Adrenal gland (tissue), 5 donors: ENCODE measurements at regions not wholly inside any gene's neighbourhood (a gene's known extent, or its start where the extent isn't known, plus 50 kb on each side); places are given as distances from the start of the nearest gene placed in this dataset.

Source experiments
- POLR2A ChIP-seq, 2 donors: fragments of 450-650 bp; IDR thresholded peaks; one replicate each; pipeline ENCODE4 v1.6.1; 2017; ENCODE audit warnings: antibody characterized with exemption in 2 of 2, mild to moderate bottlenecking in 2 of 2, moderate library complexity in 1 of 2
- TF ChIP-seq, protein P1 (sequence below), 6 experiments: fragments of 450-650 bp in 4 of 6; fragments of 200-600 bp in 2 of 6; sonication (generic) in 1 of 6; IDR thresholded peaks; 1 replicate in 5 of 6; 2 replicates in 1 of 6; pipeline versions ENCODE4 v1.5.1 to v1.8.0; 2016 to 2021; ENCODE audit warnings: antibody characterized with exemption in 6 of 6, mild to moderate bottlenecking in 2 of 6, moderate library complexity in 1 of 6
- donor health status: DM: no; HTN: no; CAD: no.

DNA sequence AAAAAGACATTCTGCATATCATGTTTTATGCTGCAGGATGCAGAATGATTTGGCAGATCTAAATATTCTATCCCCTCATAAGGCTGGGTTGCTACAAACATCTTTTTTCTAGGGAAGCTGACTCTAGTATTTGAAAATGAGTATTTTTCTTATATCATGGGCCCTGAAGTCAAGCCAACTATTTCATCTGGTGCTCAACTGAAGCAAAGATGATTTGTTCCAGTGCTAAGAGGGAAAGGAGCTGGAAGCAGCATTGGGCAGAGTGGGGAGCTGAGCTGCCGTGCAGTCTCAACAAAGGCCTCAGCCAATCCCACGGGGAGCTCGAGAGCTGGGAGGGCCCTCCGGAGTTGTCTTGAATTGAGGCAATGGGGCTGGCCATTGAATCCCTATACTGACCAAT, 155.3 kb upstream of the SLCO3A1 start:
- TF ChIP-seq, protein P1, sequence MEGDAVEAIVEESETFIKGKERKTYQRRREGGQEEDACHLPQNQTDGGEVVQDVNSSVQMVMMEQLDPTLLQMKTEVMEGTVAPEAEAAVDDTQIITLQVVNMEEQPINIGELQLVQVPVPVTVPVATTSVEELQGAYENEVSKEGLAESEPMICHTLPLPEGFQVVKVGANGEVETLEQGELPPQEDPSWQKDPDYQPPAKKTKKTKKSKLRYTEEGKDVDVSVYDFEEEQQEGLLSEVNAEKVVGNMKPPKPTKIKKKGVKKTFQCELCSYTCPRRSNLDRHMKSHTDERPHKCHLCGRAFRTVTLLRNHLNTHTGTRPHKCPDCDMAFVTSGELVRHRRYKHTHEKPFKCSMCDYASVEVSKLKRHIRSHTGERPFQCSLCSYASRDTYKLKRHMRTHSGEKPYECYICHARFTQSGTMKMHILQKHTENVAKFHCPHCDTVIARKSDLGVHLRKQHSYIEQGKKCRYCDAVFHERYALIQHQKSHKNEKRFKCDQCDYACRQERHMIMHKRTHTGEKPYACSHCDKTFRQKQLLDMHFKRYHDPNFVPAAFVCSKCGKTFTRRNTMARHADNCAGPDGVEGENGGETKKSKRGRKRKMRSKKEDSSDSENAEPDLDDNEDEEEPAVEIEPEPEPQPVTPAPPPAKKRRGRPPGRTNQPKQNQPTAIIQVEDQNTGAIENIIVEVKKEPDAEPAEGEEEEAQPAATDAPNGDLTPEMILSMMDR (IDR thresholded peaks at IDR 0.05), result no peak
- TF ChIP-seq POLR2A (IDR thresholded peaks at IDR 0.05), result no peak
